HEK293T (cell line): ENCODE measurements at regions not wholly inside any gene's neighbourhood (a gene's known extent, or its start where the extent isn't known, plus 50 kb on each side); places are given as distances from the start of the nearest gene placed in this dataset.

Source experiments
- BHLHE40 ChIP-seq: fragments of 450-650 bp; IDR thresholded peaks from 2 replicates; pipeline ENCODE4 v1.6.1; 2016; ENCODE audit warnings: mild to moderate bottlenecking, moderate library complexity, borderline replicate concordance
- ELF4 ChIP-seq: fragments of 450-650 bp; IDR thresholded peaks from 2 replicates; pipeline ENCODE4 v1.6.1; 2017; ENCODE audit warnings: antibody characterized with exemption
- FOXA1 ChIP-seq: fragments of 450-650 bp; IDR thresholded peaks from 2 replicates; pipeline ENCODE4 v1.6.1; 2016; ENCODE audit warnings: mild to moderate bottlenecking
- FOXM1 ChIP-seq: fragments of 450-650 bp; IDR thresholded peaks from 2 replicates; pipeline ENCODE4 v1.6.1; 2017; ENCODE audit warnings: mild to moderate bottlenecking, borderline replicate concordance
- L3MBTL2 ChIP-seq: fragments of 450-650 bp; conservative IDR thresholded peaks from 2 replicates; pipeline ENCODE4 v1.6.1; 2016; ENCODE audit warnings: mild to moderate bottlenecking
- SP1 ChIP-seq: fragments of 450-650 bp; IDR thresholded peaks from 2 replicates; pipeline ENCODE4 v1.6.1; 2017
- ZNF384 ChIP-seq: fragments of 450-650 bp; IDR thresholded peaks from 2 replicates; pipeline ENCODE4 v1.6.1; 2016

- TF ChIP-seq L3MBTL2 (no peak), SP1 (no peak), ELF4 (no peak), FOXM1 (no peak), FOXA1 (no peak), BHLHE40 (no peak), ZNF384 (no peak)
Observed at GRCh38 chr17:69898601-69899000, 176.4 kb upstream of the KCNJ16 start.
